C4-2B (cell line): ENCODE measurements at regions not wholly inside any gene's neighbourhood (a gene's known extent, or its start where the extent isn't known, plus 50 kb on each side); places are given as distances from the start of the nearest gene placed in this dataset.
"Not testable (repeated sequence)": the region's sequence is repeated elsewhere in the genome, so short reads cannot be mapped to it uniquely, and the experiment has no call there.

ENCODE experiments used
- H3K27ac ChIP-seq: fragments of 450-650 bp; 2 replicates; pipeline ENCODE4 v1.5.1; 2017
- CTCF ChIP-seq: fragments of 450-650 bp; conservative IDR thresholded peaks from 2 replicates; pipeline ENCODE4 v1.5.1; 2017; ENCODE audit warnings: mild to moderate bottlenecking
- ZFX ChIP-seq: fragments of 450-650 bp; IDR thresholded peaks from 2 replicates; pipeline ENCODE4 v1.6.1; 2017

- H3K27ac ChIP-seq: no peak overlapping the region
- TF ChIP-seq ZFX (no peak), CTCF (no peak)
Measured at GRCh38 chr10:131363416-131363815, 51.9 kb upstream of the TCERG1L start.

GRCh38 chr10:131371571-131371970 lies 60.0 kb upstream of the TCERG1L start:
- no peak overlapping the region for H3K27ac ChIP-seq
- TF ChIP-seq CTCF (no peak), ZFX (no peak)

- TF ChIP-seq ZFX: no peak
- no peak overlapping the region for H3K27ac ChIP-seq
Measured at GRCh38 chr10:131381576-131381975, 70.1 kb upstream of the TCERG1L start.

- not testable (repeated sequence) for H3K27ac ChIP-seq
Measured at GRCh38 chr10:131385161-131385872, 73.8 kb upstream of the TCERG1L start.

GRCh38 chr10:131387018-131387529 lies 75.6 kb upstream of the TCERG1L start:
- no peak for TF ChIP-seq CTCF
- no peak for TF ChIP-seq ZFX
- H3K27ac ChIP-seq: no peak overlapping the region

GRCh38 chr10:131391936-131392335 lies 80.4 kb upstream of the TCERG1L start:
- TF ChIP-seq ZFX: no peak
- TF ChIP-seq CTCF: no peak
- H3K27ac ChIP-seq: no peak overlapping the region

- no peak; the same call in 1 of the 2 replicates for TF ChIP-seq CTCF
- TF ChIP-seq ZFX: no peak
- no peak overlapping the region for H3K27ac ChIP-seq
Measured at GRCh38 chr10:131396121-131397050, 84.9 kb upstream of the TCERG1L start.

- H3K27ac ChIP-seq: no peak overlapping the region
- TF ChIP-seq CTCF (no peak), ZFX (no peak)
Measured at GRCh38 chr10:131398166-131398565, 86.6 kb upstream of the TCERG1L start.
